ENCODE measurements at regions not wholly inside any gene's neighbourhood (a gene's known extent, or its start where the extent isn't known, plus 50 kb on each side); places are given as distances from the start of the nearest gene placed in this dataset.

DNA sequence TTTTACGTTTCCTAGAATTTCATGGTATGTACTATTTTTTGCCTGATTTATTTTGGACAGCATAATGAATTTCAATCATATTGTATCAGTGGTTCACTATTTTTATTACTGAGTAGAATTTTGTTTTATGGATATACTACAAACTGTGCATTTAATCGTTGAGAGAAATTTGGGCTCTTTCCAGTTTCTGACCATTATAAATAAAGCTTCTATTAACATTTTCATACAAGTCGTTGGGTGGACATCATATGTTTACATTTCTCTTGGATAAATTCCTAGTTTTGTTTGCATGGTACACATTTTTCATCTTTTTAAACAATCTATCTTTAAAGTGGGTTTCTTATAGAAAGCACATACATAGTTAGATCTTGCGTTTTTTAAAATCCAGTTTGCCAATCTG, 472.7 kb upstream of the MAGEB18 start:
- TF ChIP-seq, protein P1, sequence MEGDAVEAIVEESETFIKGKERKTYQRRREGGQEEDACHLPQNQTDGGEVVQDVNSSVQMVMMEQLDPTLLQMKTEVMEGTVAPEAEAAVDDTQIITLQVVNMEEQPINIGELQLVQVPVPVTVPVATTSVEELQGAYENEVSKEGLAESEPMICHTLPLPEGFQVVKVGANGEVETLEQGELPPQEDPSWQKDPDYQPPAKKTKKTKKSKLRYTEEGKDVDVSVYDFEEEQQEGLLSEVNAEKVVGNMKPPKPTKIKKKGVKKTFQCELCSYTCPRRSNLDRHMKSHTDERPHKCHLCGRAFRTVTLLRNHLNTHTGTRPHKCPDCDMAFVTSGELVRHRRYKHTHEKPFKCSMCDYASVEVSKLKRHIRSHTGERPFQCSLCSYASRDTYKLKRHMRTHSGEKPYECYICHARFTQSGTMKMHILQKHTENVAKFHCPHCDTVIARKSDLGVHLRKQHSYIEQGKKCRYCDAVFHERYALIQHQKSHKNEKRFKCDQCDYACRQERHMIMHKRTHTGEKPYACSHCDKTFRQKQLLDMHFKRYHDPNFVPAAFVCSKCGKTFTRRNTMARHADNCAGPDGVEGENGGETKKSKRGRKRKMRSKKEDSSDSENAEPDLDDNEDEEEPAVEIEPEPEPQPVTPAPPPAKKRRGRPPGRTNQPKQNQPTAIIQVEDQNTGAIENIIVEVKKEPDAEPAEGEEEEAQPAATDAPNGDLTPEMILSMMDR (IDR thresholded peaks at IDR 0.05): no peak
- no peak for TF ChIP-seq POLR2A (IDR thresholded peaks at IDR 0.05)

Measured in tibial nerve (tissue), 3 donors.